Activated T-helper 1 cell treated with anti-CD3 and anti-CD28 coated beads, Interleukin-12 subunit alpha, Interleukin-12 subunit beta, Interleukin-2, Interleukin-4 antibody, amounts not matched to agents 30 ng/mL and 10 ng/mL and 1 ng/mL, durations not matched to agents 14 hours and 24 hours and 36 hours (primary cell): ENCODE measurements at regions not wholly inside any gene's neighbourhood (a gene's known extent, or its start where the extent isn't known, plus 50 kb on each side); places are given as distances from the start of the nearest gene placed in this dataset.

Experiments used
- DNase-seq: peaks from one replicate; pipeline ENCODE4 v3.0.0; 2021; ENCODE audit warnings: low spot score
- H3K27ac Mint-ChIP-seq: one replicate; pipeline ENCODE4 v1.8.0; 2021; ENCODE audit warnings: mild to moderate bottlenecking, mixed read lengths
- H3K27me3 Mint-ChIP-seq: one replicate; pipeline ENCODE4 v1.8.0; 2022; ENCODE audit warnings: mild to moderate bottlenecking, moderate library complexity, mixed read lengths; ENCODE audit not compliant: insufficient read depth
- H3K36me3 Mint-ChIP-seq: one replicate; pipeline ENCODE4 v1.8.0; 2021; ENCODE audit warnings: low read depth, mixed read lengths
- H3K4me1 Mint-ChIP-seq: one replicate; pipeline ENCODE4 v1.8.0; 2021; ENCODE audit warnings: low read depth, mixed read lengths
- H3K4me3 Mint-ChIP-seq: one replicate; pipeline ENCODE4 v1.8.0; 2021; ENCODE audit warnings: mild to moderate bottlenecking, moderate library complexity, mixed read lengths
- H3K9me3 Mint-ChIP-seq: one replicate; pipeline ENCODE4 v1.8.0; 2021; ENCODE audit warnings: mixed read lengths
- intact Hi-C: fragments of 100-400 bp; cut with micrococcal nuclease; formaldehyde crosslinking; loops from one replicate; pipeline ENCODE4 v1.15.1; 2024

DNA sequence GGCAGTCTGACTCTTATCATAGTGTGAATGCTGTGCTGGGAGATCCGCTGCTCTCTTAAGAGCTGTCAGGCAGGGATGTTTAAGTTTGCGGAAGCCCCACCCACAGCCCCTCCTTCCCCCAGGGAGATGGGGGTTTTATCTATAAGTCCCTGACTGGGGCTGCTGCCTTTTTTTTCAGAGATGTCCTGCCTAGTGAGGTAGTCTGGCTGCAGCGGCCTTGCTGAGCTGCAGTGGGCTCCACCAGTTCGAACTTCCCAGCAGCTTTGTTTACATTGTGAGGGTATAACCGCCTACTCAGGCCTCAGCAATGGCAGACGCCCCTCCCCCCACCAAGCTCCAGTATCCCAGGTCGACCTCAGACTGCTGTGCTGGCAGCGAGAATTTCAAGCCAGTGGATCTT, 75.7 kb upstream of the UST start:
- DNase-seq, result no peak
- Mint-ChIP-seq H3K4me1 (no peaks in the 10 kb centered on the region), H3K4me3 (no peak overlapping the region), H3K36me3 (no peaks in the 10 kb centered on the region), H3K27ac (no peak overlapping the region), H3K9me3 (peaks cover 48% of the 10 kb centered on the region), H3K27me3 (peaks cover under 1% of the 10 kb centered on the region)
- intact Hi-C loops, result no loop called here

DNA sequence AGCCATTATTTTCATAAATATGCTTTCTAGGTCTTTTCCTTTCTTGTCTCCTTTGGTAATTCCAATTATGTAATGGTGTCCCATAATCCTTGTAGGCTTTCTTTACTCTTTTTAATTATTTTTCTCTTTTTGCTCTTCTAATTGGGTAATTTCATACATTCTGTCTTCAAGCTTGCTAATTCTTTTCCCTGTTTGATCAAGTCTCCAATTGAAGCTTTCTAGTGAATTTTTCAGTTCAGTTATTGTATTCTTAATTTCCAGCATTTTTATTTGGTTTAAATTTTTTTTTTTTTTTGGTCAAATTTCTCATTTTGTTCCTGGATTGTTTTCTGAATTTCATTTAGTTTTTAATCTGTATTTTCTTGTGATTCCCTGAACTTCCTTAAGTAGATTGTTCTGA, 74.9 kb upstream of the UST start:
- Mint-ChIP-seq H3K4me1 (no peaks in the 10 kb centered on the region), H3K36me3 (no peaks in the 10 kb centered on the region), H3K27me3 (peaks cover 2% of the 10 kb centered on the region), H3K4me3 (no peak overlapping the region), H3K9me3 (peaks cover 41% of the 10 kb centered on the region), H3K27ac (no peak overlapping the region)
- intact Hi-C loops, result no loop called here
- DNase-seq, result no peak

DNA sequence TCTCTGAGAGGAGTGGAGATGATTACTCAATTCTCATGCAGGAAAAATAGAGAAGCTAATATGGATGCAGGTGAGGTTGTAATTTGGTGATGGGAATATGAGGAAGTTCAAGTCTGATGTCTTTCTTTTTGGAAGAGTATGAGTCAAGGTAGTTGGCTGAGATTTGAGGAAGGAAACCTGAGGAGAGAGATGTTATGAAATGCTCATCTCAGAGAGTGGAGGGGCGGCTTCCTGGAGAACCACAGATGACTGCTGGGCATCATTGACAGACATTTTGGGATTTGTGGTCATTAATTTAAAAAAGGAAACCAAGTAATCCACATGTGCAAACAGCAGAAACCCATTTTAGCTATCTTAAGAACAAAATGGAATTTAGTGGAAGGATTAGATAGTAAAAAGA, 72.5 kb upstream of the UST start:
- DNase-seq, result no peak
- intact Hi-C loops, result no loop called here
- Mint-ChIP-seq H3K27me3 (peaks cover 2% of the 10 kb centered on the region), H3K36me3 (no peaks in the 10 kb centered on the region), H3K27ac (no peak overlapping the region), H3K4me3 (no peak overlapping the region), H3K4me1 (no peaks in the 10 kb centered on the region), H3K9me3 (peaks cover 32% of the 10 kb centered on the region)

DNA sequence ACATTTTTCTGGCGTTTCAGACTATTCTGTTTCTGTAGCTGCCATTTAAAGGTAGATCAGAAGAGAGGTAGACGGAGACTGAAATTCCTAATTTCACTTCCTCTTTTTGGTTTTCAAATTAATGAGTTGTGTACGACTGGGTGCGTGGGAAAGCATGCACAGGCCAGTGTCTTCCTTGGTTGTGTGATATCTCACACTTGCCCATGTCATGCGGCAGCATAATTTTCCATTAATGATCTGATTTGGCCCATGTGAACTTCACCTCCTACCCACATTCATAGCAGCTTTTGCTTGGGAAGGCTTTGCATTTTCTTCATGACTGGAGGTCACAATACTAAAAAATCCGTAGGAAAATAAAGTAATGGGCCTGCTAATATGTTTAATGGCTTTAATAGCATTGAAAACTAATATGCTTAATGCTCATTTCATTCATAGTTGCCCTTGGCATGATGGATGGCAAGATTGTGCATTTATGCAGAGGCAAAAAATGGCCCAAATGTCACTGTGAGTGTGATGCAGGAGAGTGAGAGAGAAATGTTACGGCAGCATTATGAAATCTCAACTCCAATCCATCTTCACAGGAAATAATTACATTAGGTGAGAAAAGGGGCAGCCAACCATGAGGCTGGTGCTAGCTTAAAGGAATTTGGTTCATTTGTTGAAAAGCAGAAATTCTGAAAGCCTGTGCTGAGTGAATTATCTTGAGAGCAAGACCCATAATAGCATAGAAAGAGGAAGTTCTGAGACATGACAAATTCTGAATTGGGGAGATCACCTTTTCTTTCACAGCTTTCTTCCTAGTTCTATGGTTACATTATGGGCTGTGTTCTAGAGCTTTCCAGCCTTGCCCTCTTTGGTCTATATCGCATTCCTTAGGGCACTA, 69.0 kb upstream of the UST start:
- DNase-seq, result no peak
- peaks cover 12% of the 10 kb centered on the region for H3K9me3 Mint-ChIP-seq
- no peak overlapping the region for H3K4me3 Mint-ChIP-seq
- no peak overlapping the region for H3K27ac Mint-ChIP-seq
- intact Hi-C loops, result no loop called here
- no peaks in the 10 kb centered on the region for H3K4me1 Mint-ChIP-seq
- H3K36me3 Mint-ChIP-seq, result no peaks in the 10 kb centered on the region
- H3K27me3 Mint-ChIP-seq, result peaks cover 2% of the 10 kb centered on the region

DNA sequence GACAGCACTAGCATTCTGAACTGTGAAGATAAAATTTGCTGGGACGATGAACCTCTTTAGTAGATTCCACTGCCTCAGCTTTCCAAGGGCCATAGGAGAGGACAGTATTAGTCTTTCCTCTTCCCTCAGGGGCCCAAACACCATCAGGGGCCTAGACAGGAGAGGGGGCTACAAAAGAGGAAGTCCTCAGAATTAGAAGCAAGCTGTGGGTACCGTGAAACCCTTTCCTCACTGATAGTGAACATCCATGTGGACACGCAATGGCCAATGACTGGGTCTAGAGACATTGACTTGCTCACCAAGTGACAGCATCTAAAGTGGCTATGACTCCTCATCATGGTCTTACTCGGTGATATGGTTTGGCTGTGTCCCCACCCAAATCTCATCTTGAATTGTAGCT, 68.1 kb upstream of the UST start:
- Mint-ChIP-seq H3K4me3 (no peak overlapping the region), H3K4me1 (no peaks in the 10 kb centered on the region), H3K27me3 (peaks cover 2% of the 10 kb centered on the region), H3K36me3 (no peaks in the 10 kb centered on the region), H3K9me3 (peaks cover 5% of the 10 kb centered on the region), H3K27ac (no peak overlapping the region)
- no peak for DNase-seq
- intact Hi-C loops, result no loop called here

DNA sequence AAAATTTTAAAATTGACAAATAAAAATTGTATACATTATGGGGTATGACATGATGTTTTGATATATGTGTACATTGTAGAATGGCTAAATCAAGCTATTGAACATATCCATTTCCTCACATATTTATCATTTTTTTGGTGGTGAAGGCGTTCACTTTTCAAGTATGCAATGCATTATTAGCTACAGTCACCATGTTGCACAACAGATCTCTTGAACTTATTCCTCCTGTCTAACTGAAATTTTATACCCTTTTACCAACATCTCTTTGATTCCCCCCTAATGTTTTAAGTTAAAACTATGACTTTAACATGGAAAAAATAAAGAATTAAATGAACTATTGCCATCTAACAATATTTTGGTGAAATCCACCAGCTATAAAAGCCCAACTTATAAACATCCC, 65.2 kb upstream of the UST start:
- intact Hi-C loops, result no loop called here
- H3K9me3 Mint-ChIP-seq, result no peaks in the 10 kb centered on the region
- H3K4me3 Mint-ChIP-seq, result no peak overlapping the region
- no peaks in the 10 kb centered on the region for H3K27me3 Mint-ChIP-seq
- no peaks in the 10 kb centered on the region for H3K36me3 Mint-ChIP-seq
- no peak for DNase-seq
- no peak overlapping the region for H3K27ac Mint-ChIP-seq
- no peaks in the 10 kb centered on the region for H3K4me1 Mint-ChIP-seq

DNA sequence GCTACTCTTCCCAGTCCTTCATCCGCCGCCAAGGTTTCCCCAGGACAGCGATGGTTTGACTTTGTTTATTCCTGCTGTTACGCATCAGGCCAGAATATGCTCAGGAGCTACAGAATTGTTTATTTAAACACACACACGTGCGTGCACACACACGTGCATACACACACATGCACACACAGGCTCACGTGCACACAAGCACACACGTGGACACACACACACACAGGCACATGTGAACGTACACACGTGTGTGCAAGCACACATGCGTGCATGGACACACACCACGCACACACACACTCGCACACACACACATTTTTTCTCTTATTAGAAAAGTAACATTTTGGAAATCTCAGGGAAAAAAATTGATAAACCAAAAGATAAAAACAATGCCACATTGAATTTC, 64.6 kb upstream of the UST start:
- intact Hi-C loops, result no loop called here
- no peaks in the 10 kb centered on the region for H3K36me3 Mint-ChIP-seq
- peaks cover 3% of the 10 kb centered on the region for H3K27me3 Mint-ChIP-seq
- H3K27ac Mint-ChIP-seq, result no peak overlapping the region
- no peaks in the 10 kb centered on the region for H3K4me1 Mint-ChIP-seq
- H3K4me3 Mint-ChIP-seq, result no peak overlapping the region
- DNase-seq, result no peak
- H3K9me3 Mint-ChIP-seq, result no peaks in the 10 kb centered on the region

DNA sequence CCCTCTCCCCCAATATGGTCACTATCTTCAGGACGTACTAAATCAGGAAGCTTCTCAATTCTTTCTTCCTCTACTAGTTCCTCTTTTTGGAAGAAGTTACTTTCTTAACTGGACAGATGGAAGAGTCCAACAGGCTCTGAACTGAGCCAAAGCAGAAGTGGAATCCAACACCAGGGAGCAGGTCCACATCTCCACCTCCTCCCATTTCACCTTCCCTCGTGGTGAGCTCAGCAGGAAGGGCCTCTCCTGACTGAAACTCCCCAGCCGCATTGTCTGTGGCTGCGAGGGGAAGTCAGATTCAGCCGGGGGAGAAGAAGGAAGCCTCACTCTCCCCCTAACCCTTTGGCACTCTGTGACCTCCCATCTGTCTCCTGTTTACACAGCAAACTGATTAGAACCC, 63.8 kb upstream of the UST start:
- peaks cover 3% of the 10 kb centered on the region for H3K27me3 Mint-ChIP-seq
- H3K4me1 Mint-ChIP-seq, result no peaks in the 10 kb centered on the region
- no peak overlapping the region for H3K27ac Mint-ChIP-seq
- intact Hi-C loops, result no loop called here
- H3K9me3 Mint-ChIP-seq, result no peaks in the 10 kb centered on the region
- no peaks in the 10 kb centered on the region for H3K36me3 Mint-ChIP-seq
- H3K4me3 Mint-ChIP-seq, result no peak overlapping the region
- no peak for DNase-seq

DNA sequence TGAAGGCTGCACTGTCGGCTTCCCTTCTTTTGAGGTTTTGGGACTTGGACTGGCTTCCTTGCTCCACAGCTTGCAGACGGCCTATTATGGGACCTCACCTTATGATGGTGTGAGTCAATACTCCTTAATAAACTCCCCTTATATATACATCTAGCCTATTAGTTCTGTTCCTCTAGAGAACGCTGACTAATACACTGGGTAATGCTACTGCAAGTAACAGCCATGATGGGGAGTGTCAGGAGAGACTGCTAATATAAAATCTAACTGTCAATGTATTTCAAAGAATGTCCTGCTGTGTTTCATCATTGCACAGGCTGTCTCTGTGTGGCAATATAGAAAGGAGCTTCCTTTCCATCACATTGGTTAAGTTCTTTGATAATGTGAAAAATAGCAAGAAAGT, 57.7 kb upstream of the UST start:
- H3K4me1 Mint-ChIP-seq, result no peaks in the 10 kb centered on the region
- peaks cover 10% of the 10 kb centered on the region for H3K27me3 Mint-ChIP-seq
- DNase-seq, result no peak
- no peaks in the 10 kb centered on the region for H3K36me3 Mint-ChIP-seq
- no peak overlapping the region for H3K27ac Mint-ChIP-seq
- intact Hi-C loops, result no loop called here
- no peak overlapping the region for H3K4me3 Mint-ChIP-seq
- no peaks in the 10 kb centered on the region for H3K9me3 Mint-ChIP-seq

DNA sequence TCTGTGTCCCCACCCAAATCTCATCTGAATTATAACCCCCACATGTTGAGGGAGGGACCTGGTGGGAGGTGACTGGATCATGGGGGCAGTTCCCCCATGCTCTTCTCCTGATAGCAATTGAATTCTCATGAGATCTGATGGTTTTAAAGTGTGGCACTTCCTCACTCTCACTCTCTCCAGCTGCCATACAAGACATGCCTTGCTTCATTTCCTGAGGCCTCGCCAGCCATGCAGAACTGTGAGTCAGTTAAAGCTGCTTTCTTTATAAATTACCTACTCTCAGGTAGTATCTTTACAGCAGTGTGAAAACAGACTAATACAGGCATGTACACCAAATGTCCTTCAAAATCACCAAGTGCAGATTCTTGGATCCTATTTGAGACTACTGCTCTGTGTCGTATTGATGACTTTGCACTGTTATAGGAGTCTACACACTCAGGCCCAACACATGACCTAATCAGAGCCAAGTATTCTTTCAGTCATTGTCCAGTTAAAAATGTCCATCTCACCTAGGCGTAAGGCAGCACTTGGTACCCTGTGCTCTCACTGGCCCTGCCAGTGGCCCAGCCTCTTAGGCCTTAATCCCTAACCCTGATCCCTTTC, 52.8 kb upstream of the UST start:
- H3K4me3 Mint-ChIP-seq, result no peak overlapping the region
- no peak for DNase-seq
- intact Hi-C loops, result no loop called here
- H3K36me3 Mint-ChIP-seq, result no peaks in the 10 kb centered on the region
- no peak overlapping the region for H3K27ac Mint-ChIP-seq
- peaks cover 5% of the 10 kb centered on the region for H3K27me3 Mint-ChIP-seq
- H3K4me1 Mint-ChIP-seq, result no peaks in the 10 kb centered on the region
- H3K9me3 Mint-ChIP-seq, result no peaks in the 10 kb centered on the region
